ENCODE measurements at regions not wholly inside any gene's neighbourhood (a gene's known extent, or its start where the extent isn't known, plus 50 kb on each side); places are given as distances from the start of the nearest gene placed in this dataset.
"Not testable (repeated sequence)": the region's sequence is repeated elsewhere in the genome, so short reads cannot be mapped to it uniquely, and the experiment has no call there.

DNA sequence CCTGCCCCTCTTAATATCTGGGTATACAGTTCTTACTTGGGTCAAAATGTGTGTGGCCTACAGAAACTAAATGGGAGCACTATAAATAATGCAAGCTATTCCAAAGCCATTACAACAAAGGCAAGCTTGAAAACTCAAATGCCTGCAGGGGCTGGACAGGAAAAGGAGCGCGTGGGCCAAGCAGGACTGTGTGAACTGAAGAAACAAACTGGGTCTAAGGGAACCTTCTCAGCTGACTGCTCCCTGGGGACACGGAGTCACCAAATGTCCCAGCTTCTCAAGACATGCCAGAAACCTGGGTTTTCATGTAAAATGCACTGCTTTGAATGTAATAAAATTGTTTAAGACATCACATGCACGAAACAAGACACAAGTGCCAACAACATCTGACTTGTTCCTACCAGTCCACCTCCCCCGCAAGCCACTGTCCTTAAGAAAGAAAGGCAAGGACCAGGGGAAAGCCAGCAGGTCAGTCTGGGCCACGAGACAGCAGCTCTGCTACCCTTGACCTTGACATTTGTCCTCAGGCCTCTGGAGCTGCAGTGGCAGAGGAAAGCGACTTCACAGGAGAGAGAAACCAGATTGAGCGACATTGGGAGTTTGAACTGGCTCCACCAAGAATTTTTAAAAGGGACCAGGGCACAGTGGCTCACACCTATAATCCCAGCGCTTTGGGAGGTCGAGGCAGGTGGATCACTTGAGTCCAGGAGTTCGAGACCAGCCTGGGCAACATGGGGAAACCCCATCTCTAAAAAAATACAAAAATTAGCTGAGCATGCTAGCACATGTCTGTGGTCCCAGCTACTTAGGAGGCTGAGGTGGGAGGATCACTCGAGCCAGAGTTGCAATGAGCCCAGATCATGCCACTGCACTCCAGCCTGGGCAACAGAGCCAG, 89.7 kb upstream of the SH3BP4 start:
- DNase-seq (ENCODE audit: low read depth in 1 of 2, low spot score in 1 of 2), result no peak

DNA sequence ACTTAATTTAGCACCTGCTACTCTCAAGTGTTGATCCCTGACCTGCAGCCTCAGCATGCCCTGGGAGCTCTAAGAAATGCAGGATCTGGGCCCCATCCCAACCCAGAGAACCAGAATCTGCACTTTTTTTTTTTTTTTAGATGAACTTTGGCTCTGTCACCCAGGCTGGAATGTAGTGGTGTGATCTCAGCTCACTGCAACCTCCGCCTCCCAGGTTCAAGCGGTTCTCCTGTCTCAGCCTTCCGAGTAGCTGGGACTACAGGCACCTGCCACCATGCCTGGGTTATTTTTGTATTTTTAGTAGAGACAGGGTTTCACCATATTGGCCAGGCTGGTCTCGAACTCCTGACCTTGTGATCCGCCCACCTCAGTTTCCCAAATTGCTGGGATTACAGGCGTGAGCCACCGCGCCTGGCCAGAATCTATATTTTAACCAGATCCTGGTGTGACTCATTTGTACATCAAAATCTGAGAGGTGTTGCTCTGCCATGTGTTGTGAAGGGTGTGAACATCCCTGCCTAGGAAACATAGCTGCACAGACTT, 92.4 kb upstream of the SH3BP4 start:
- not testable (repeated sequence) for DNase-seq (ENCODE audit: low read depth in 1 of 2, low spot score in 1 of 2)

DNA sequence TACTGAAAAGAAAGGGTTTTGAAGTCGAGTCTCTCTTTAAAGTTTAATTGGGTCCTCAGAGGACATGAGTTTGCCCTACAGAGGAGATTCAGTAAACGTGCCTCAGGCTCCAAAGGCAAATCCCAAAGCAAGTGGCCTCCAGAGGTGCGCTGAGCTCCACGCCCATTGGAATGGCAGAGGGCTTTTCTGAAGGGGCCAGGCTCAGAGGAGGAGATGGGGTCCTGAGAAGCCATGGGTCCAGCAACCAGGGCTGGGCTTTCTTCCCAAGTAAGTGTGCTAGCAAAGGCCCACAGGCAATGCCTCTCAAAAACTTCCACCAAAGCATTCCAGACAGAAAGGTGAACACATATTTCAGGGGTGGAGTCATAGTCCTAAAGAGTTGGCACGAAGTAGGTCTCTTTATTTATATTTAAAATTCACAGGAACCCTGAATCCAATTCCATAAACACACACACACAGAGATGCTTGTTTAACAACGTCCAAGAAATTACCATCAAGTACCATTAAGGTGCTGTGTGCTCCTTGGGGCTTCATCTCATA, 93.0 kb upstream of the SH3BP4 start:
- DNase-seq (ENCODE audit: low read depth in 1 of 2, low spot score in 1 of 2), result no peak

DNA sequence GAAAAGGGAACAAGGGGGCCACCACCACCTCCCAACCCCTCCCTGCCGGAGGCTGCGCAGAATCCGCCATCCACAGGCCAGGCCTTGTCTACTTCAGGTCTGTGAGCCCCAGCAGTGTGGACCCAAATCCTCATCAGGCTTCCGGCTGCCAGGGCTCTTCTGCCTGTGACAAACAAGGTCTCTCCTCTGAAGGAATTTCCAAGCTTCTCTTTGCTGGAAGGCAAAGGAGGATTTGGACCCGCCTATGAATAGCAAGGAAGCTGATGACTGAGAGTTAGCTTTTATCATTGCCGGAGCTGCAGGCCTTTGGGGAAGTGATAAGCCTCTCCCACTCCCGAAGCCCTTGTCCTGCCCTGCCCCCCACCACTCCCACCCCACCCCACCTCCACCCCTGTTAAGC, 93.7 kb upstream of the SH3BP4 start:
- DNase-seq (ENCODE audit: low read depth in 1 of 2, low spot score in 1 of 2), result no peak

DNA sequence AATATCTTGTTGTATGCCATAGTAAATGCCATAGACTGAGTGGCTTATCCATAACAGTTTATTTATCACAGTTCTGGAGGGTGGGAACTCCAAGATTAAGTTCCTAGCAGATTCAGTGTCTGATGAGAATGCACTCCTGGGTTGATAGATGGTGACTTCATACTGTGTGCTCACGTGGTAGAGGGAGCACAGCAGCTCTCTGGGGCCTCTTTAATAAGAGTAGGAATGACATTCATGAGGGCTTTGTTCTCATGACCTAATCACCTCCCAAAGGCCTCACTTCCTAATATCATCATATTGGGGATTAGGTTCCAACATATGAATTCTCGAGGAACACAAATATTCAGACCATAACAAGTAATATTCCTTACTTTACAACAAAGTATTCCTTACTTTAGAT, 98.1 kb upstream of the SH3BP4 start:
- no peak for DNase-seq (ENCODE audit: low read depth in 1 of 2, low spot score in 1 of 2)

DNA sequence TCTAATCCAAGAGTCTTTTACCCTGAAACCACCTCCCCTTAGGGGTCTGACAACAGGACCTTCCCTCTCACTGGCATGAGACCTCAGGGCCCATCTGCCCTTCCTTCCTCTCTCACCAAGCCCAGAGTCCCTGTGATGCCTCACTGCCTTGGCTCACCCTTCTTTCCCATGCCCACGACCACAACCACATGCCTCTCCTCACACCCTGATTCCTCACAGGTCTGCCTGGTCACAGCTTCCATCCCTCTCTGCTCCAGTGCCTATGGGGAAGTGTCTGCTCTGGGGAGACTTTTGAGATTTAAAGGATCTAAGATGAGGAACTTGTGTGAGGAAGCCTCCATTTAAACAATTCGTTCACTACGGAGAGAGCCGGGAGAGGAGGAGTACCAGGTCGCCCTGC, 98.9 kb upstream of the SH3BP4 start:
- DNase-seq (ENCODE audit: low read depth in 1 of 2, low spot score in 1 of 2), result no peak

DNA sequence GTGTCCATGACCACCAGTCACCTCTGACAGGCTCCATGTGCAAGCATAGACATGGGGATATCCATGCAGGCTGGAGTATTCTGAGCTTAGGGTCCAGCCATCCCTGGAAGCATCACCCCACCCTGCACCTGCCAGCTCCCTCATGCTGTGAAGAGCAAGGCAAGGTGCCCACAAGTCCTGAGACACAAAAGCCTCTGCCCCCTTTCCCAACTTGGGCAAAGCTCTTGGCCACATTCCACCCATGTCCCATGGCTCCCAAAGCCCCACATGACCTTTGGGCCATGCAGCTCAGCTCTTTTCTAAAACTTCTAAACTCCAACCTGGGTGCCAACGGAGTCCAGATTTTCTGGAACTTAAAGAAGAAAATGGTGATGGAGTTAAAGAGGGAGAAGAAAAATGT, 99.8 kb upstream of the SH3BP4 start:
- no peak for DNase-seq (ENCODE audit: low read depth in 1 of 2, low spot score in 1 of 2)

DNA sequence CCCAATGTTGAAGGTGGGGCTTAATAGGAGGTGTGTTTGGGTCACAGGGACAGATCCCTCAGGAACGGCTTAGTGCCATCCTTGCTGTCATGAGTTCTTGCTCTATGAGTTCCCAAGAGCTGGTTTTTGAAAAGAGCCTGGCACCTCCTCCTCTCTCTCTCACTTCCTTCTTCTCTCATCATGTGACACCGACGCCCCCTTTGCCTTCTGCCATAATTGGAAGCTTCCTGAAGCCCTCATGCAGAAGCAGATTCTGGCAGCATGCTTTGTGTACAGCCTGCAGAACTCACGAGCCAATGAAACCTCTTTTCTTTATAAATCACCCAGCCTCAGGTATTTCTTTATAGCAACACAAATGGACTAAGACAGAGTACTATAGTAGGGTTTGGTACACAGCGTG, 100.4 kb upstream of the SH3BP4 start:
- DNase-seq (ENCODE audit: low read depth in 1 of 2, low spot score in 1 of 2), result no peak

DNA sequence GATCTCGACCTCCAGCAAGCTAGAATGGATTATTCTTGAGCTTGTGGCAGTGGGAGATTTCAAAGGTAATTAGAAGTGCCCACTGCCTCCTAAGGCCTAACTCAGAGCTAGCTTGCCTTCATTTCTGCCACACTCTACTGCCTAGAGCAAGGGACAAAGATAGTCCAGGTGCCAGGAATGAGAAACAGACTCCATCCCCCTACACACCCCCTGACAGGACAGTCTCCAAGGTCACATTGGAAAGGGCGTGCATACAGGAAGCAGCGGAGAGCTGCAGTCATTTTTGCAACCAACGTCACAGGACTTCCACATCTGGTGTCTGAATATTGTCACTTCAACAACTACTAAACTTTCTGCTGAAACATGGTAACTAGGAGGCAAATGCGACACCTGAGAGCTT, 101.0 kb upstream of the SH3BP4 start:
- no peak for DNase-seq (ENCODE audit: low read depth in 1 of 2, low spot score in 1 of 2)

DNA sequence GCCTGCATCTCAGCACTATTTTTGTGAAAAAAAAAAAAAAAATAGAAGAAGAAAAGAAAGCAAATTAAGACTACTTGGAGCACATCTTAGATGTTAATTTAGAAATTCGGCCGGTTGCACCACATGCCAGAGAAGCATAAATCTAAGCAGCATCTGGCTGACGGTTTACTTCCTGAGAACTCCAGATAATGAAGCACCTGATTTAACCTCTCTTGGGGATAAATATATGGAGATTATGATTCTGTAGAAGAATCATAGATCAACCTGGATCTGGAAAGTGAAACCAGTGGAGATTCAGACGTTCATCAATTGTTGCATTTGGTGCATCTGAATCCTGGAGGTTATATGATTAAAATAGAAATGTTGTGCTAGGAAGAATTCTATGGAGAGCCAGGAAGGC, 102.1 kb upstream of the SH3BP4 start:
- no peak for DNase-seq (ENCODE audit: low read depth in 1 of 2, low spot score in 1 of 2)

DNA sequence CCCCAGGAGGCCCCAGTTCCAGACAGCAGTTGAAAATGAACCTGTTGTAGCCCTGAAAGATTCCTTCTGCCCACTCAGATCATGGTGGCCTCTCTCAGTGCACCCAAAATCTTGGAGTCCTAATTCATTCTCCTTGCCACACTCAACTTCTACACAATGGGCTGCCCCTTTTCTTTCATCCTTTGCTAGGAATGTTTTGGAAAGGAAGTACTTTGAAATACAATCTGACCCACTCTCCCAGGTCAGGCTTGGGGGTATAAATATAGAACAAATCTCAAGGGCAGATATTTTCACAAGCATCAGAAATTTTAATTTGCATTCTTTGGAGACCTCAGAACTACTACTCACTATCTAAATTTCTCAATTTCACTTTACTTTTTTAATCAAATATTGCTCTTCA, 103.2 kb upstream of the SH3BP4 start:
- DNase-seq (ENCODE audit: low read depth in 1 of 2, low spot score in 1 of 2), result no peak

DNA sequence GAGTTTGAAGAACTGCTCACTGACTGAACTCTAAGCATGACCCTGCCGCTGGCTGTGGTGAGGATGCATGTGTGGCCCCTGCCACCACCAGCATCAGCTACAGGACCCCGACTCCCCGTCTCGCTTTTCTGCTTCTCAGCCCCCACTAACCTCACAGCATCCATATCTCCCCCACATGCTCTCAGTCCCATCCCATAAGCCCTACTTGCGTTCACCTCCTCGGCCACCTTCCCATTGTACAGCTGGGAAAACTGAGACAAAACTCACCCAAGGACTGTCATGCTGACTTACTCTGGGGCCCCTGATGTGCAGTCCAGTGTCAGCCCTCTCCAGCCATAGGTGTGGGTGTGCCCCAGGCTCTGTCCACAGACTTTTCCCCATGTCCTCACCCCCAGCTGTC, 104.2 kb upstream of the SH3BP4 start:
- DNase-seq (ENCODE audit: low read depth in 1 of 2, low spot score in 1 of 2), result no peak

DNA sequence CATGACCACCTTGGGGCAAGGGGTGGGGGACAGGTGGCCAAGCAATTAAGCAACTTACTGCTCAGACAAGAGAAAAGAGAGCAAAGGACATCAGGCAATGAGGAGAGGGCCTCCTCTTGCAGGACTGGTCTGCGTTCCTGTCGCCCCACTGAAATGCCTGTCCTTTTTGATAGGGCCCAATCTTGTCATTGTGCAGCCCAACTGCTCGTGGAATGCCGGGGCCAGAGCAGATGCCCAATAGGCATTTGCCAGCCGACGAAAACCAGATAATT, 104.5 kb upstream of the SH3BP4 start:
- no peak for DNase-seq (ENCODE audit: low read depth in 1 of 2, low spot score in 1 of 2)

DNA sequence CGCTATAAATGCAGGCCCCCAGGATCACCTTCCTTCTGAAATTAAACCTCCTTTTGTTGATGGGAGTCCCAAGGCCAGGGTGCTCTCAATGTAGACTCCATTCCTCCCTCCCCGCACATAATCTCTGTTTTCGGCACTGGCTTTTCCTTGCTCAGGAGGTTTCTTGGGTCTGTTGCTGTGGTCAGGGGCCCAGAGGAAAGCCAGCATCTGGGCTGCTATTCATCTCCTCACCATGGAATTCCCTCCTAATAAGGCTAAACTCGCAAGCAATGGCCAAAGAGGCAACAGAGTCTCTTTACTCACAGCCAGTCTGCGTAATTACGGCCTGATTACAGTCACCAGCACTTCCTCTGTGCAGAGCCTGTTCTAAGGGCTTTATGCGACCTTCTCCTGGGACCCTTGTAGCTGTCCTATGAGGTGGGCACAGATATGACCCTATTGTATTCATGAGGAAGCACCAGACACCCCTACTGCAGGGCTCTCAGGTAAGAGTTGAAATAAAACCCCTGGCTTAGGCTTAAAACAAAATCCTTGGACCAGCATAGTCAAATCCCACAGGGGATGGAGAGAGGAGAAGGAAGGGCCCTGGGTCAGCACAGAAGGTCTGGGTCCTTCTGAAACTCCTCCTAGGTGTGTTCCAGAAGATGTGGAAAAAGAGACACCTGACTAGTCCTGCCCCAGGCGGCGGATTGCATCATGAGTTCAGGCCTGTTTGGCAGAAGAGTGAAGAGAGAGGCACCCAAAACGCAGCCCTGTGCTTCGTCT, 105.0 kb upstream of the SH3BP4 start:
- DNase-seq (ENCODE audit: low read depth in 1 of 2, low spot score in 1 of 2), result no peak

DNA sequence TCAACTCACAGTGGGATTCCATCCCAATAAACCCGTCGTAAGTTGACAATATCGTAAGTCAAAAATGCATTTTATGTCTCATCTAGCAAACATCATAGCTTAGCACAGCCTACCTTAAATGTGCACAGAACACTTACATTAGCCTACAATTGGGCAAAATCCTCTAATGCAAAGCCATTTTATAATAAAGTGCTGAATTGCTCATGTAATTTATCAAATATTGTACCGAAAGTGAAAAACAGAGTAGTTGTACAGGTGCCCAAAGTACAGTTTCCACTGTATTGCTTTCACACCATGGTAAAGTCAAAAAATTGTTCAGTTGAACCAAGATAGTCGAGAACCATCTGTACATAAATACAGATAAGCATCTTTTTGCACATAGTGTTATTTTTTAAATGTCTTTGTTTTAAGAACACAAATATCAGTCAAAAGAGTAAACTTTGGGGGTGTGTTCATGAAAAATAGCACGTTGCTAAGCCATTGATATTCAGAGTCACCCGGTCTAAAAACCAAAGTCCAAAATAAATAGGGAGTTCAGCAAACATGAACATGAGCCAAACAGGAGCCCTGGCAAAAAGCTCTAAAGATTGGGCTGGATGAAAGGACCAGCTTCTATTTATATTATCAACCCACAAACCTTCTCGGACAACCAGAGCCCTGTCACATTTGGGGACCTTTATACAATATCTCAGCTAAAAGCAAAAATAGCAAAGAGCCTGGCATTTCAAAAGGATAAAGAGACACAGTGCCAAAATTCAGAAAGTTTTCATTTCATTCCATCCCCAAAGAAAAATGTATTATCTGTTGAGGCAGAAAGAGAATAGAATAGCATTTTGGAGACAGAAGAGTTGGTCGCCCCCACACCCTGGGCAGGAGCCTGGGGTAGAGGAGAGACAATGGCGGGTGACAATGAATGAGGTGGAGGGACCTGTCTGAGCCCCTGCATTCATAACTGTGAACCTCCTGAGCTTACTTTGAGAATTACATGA, 105.9 kb upstream of the SH3BP4 start:
- no peak for DNase-seq (ENCODE audit: low read depth in 1 of 2, low spot score in 1 of 2)

DNA sequence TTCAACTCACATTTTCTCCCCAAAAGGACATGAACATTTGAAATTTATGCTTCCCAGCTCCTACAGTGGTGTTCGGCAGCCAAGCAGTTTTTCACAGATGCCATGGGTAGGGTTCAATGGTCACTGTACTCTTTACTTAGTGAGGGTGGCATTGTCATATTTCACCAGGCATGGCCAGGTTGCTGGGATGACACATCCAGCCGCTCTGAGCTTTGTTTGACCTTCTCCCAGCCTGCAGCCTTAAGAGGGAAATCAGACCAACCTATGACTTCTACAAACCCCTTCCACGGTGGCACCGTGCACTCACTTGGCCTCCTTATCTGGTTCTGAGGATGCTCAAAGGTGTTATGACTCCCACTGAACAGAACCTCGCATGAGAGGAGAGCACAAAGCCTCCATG, 108.4 kb upstream of the SH3BP4 start:
- DNase-seq (ENCODE audit: low read depth in 1 of 2, low spot score in 1 of 2), result no peak

DNA sequence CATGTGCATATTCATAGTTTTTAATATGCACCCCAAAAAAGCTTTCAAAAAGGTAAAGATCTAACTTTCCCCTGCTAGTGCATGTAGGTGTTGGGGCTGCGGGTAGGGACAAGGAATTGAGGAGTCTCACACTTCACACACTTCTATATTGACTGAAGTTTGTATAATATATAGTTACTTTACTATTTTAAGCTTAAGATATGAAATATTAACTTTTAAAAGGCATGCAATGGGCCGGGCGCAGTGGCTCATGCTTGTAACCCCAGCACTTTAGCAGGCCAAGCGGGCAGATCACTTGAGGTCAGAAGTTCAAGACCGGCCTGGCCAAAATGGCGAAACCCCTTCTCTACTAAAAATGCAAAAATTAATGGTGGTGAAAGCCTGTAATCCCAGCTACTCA, 109.1 kb upstream of the SH3BP4 start:
- no peak for DNase-seq (ENCODE audit: low read depth in 1 of 2, low spot score in 1 of 2)

DNA sequence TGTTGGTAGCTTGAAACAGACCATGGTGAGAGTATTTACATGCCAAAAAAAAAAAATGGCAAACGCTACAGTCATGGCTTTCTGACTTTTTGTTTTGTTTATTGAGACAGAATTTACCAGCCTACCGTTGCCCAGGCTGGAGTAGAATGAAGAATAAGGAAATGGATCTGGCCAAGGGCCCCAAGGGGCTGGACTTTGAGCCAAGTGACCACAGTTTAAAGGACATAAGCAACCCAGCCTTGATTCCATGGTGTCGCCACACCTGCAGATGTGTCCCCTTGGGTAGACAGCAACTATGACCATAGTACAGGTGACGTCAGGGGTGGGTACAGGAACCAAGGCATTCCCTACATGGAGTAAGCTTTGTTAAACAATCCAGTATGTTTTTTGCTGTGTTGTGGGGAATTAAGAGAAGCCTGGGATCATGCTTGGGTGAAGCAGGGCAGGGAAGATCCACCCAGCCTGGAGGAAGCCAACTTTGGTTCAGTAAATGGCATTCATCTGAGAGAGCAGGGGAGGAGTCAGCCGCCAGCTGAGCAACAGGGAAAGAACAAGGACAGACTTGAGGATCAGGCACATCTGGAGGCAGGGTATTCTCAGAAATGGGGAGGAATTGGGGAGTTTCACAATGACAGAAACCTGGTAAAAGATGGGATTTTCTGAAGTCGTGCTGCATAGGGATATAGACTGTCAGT, 110.3 kb upstream of the SH3BP4 start:
- no peak for DNase-seq (ENCODE audit: low read depth in 1 of 2, low spot score in 1 of 2)

DNA sequence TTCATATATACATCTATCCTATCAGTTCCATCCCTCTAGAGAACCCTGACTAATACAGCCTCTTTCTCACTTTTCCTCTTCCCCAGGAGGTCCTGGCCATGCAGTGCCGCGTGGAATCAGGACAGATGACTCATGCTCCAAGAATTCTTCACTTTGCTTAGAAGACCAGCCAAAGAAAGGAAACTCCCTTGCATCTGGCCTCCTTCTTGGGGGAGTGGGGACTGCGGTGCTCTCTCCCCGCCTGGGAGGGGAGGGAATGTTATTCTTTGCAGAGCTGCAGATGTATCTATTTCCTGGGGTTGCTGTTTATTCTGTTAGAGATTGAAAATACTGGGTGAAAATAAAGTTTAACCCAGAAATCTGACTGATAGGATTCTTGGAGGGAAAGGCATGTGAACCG, 111.5 kb upstream of the SH3BP4 start:
- DNase-seq (ENCODE audit: low read depth in 1 of 2, low spot score in 1 of 2), result no peak

DNA sequence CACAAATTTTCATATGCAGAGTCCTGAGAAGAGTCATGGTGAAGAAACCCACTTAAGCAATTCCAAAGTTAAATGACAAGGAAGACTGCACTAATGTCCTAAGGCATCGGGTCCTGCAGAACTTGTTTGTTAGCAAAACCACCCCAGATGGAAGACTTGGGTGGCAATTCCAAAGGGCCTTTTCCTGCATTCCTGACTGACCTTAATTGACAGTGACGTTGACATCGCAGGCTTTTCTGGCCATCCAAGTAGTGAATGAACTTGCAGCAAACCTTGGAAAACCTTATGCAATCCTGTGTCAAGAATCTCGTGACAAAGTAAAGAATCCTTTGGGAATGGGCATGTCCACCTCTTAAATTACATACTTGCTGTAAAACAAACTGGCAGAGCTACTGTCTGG, 112.5 kb upstream of the SH3BP4 start:
- no peak for DNase-seq (ENCODE audit: low read depth in 1 of 2, low spot score in 1 of 2)

DNA sequence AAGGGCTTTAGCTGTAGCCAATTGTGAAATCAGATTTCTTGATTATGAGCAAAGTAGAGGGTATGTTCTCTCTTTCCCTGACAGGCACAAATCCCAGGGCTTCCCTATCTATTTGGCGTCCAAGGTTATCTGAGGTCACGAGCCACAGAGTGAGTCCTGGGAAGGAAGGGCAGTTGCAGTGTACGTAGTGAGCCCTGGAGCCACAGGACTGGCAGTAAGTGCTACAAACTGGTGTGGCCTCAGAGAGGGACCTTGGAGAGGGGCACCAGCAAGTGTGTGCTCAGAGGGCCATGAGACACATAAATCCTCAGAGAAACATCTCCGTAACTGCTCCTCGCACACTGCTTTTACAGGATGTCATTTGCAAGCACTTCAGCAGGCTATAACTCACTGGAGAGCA, 115.5 kb upstream of the SH3BP4 start:
- no peak for DNase-seq (ENCODE audit: low read depth in 1 of 2, low spot score in 1 of 2)

Measured in activated T-helper 1 cell treated with anti-CD3 and anti-CD28 coated beads, Interleukin-2, amount 50 U/mL, for 16 hours (primary cell).